Neural cell (in vitro differentiated cells): ENCODE measurements at regions not wholly inside any gene's neighbourhood (a gene's known extent, or its start where the extent isn't known, plus 50 kb on each side); places are given as distances from the start of the nearest gene placed in this dataset.

ENCODE experiments used
- EZH2 ChIP-seq: fragments of 200-600, 300-800 bp; shearing (Covaris generic), sonication (generic); IDR thresholded peaks from 2 replicates; pipeline ENCODE4 v1.6.1; 2014; ENCODE audit warnings: antibody characterized with exemption, low read length, borderline replicate concordance, mild to moderate bottlenecking; ENCODE audit not compliant: insufficient read depth, poor library complexity, severe bottlenecking
- SMC3 ChIP-seq: fragments of 450-650 bp; conservative IDR thresholded peaks from 2 replicates; pipeline ENCODE4 v1.6.1; 2014; ENCODE audit warnings: antibody characterized with exemption, mild to moderate bottlenecking, moderate library complexity; ENCODE audit not compliant: poor library complexity
- TAF1 ChIP-seq: IDR thresholded peaks from 2 replicates; pipeline ENCODE4 v1.6.1; 2012; ENCODE audit warnings: low read depth
- TF ChIP-seq, protein P1 (sequence below): fragments of 450-650 bp; IDR thresholded peaks from 2 replicates; pipeline ENCODE4 v1.5.1; 2014; ENCODE audit warnings: antibody characterized with exemption, mild to moderate bottlenecking, moderate library complexity; ENCODE audit not compliant: poor library complexity, severe bottlenecking

DNA sequence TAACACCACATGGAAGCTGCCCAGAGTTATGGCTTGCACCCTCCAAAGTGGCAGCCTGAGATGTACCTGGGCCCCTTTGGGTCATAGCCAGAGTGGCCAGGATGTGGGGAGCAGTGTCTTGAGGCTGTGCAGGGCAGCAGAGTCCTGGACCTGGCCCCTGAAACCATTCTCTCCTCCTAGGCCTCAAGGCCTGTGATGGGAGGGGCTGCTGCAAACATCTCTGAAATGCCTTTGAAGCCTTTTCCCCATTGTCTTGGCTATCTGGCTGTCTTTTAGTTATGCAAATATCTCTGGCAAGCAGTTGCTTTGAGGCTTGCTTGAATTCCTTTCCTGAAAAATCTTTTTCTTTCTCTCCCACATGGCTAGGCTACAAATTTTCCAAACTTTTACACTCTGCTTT lies 356.5 kb downstream of the DAD1 start:
- TF ChIP-seq, protein P1, sequence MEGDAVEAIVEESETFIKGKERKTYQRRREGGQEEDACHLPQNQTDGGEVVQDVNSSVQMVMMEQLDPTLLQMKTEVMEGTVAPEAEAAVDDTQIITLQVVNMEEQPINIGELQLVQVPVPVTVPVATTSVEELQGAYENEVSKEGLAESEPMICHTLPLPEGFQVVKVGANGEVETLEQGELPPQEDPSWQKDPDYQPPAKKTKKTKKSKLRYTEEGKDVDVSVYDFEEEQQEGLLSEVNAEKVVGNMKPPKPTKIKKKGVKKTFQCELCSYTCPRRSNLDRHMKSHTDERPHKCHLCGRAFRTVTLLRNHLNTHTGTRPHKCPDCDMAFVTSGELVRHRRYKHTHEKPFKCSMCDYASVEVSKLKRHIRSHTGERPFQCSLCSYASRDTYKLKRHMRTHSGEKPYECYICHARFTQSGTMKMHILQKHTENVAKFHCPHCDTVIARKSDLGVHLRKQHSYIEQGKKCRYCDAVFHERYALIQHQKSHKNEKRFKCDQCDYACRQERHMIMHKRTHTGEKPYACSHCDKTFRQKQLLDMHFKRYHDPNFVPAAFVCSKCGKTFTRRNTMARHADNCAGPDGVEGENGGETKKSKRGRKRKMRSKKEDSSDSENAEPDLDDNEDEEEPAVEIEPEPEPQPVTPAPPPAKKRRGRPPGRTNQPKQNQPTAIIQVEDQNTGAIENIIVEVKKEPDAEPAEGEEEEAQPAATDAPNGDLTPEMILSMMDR, result no peak
- TF ChIP-seq EZH2, result no peak
- TF ChIP-seq TAF1, result no peak
- no peak for TF ChIP-seq SMC3
